GM18873 (cell line): ENCODE measurements at regions not wholly inside any gene's neighbourhood (a gene's known extent, or its start where the extent isn't known, plus 50 kb on each side); places are given as distances from the start of the nearest gene placed in this dataset.
A peak's percentile ranks its signal among the peaks of the same experiment; 100 is the strongest.
"Not testable (repeated sequence)": the region's sequence is repeated elsewhere in the genome, so short reads cannot be mapped to it uniquely, and the experiment has no call there.

ENCODE experiments used
- ATAC-seq: cut with Tn5 transposase; IDR thresholded peaks from one replicate; pipeline ENCODE4 v1.9.1; 2021; ENCODE audit warnings: mild to moderate bottlenecking, moderate library complexity, moderate number of reproducible peaks; ENCODE audit not compliant: unreplicated experiment, low FRiP score

- ATAC-seq: peak; percentile 79
Measured at GRCh38 chr10:8331896-8332729, 277.6 kb downstream of the GATA3 start.

GRCh38 chr10:8332730-8333111 lies 278.2 kb downstream of the GATA3 start:
- no peak for ATAC-seq

GRCh38 chr10:8334631-8335030 lies 280.1 kb downstream of the GATA3 start:
- no peak for ATAC-seq

- ATAC-seq: no peak
Measured at GRCh38 chr10:8336629-8337331, 282.3 kb downstream of the GATA3 start.

GRCh38 chr10:8337332-8337651 lies 282.8 kb downstream of the GATA3 start:
- no peak for ATAC-seq

- no peak for ATAC-seq
Measured at GRCh38 chr10:8338177-8338766, 283.8 kb downstream of the GATA3 start.

- no peak for ATAC-seq
Measured at GRCh38 chr10:8344756-8345155, 290.3 kb downstream of the GATA3 start.

- ATAC-seq: no peak
Measured at GRCh38 chr10:8346861-8347260, 292.4 kb downstream of the GATA3 start.

- not testable (repeated sequence) for ATAC-seq
Measured at GRCh38 chr10:8347614-8348013, 293.1 kb downstream of the GATA3 start.

- ATAC-seq: no peak
Measured at GRCh38 chr10:8349610-8350249, 295.2 kb downstream of the GATA3 start.

GRCh38 chr10:8350250-8350967 lies 295.9 kb downstream of the GATA3 start:
- ATAC-seq: no peak

- no peak for ATAC-seq
Measured at GRCh38 chr10:8352171-8353075, 297.9 kb downstream of the GATA3 start.

GRCh38 chr10:8356283-8356682 lies 301.8 kb downstream of the GATA3 start:
- ATAC-seq: no peak

- no peak for ATAC-seq
Measured at GRCh38 chr10:8359467-8359866, 305.0 kb downstream of the GATA3 start.

GRCh38 chr10:8360365-8360764 lies 305.9 kb downstream of the GATA3 start:
- no peak for ATAC-seq

- no peak for ATAC-seq
Measured at GRCh38 chr10:8360814-8361509, 306.5 kb downstream of the GATA3 start.

- no peak for ATAC-seq
Measured at GRCh38 chr10:8361510-8361844, 307.0 kb downstream of the GATA3 start.

- ATAC-seq: no peak
Measured at GRCh38 chr10:8365935-8366911, 311.7 kb downstream of the GATA3 start.
